ENCODE measurements at regions not wholly inside any gene's neighbourhood (a gene's known extent, or its start where the extent isn't known, plus 50 kb on each side); places are given as distances from the start of the nearest gene placed in this dataset.

DNA sequence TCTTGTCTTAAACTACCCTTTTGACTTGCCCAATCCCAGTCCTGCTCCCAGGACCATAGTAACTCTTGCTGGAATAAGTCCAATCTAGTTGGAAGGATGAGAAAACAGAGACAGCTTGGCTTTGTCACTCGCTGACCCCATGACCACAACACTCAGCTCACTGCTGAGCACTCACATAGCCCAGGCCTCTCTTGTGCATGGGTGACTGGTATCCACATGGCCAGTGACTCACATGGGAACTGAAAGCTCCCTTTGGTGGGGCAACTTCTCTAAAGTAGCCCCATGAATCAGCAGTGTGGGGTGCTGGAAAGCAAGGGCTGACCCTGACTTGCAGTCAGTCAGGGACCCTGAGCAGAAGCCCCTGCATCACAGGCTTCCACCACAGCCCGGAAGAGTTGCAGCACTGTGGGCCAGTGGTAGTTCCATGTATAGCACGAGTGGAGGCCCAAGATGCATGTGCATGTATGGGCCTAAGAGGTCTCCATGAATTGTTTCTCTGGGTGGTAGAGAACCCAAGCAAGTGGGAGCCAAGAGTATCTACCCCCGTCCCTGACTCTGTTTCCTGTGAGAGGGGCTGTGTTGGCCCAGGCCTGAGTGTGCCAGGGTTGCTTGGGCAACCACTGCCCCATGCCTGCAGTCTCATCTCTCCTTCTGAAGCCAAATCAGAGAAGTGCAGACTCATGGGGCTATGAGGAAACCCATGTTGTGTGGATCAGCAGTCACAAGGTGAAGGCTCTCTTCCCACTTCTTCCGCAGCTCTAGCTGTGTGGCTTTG is 62.1 kb upstream of the XCR1 start:
- TF ChIP-seq, protein P1, sequence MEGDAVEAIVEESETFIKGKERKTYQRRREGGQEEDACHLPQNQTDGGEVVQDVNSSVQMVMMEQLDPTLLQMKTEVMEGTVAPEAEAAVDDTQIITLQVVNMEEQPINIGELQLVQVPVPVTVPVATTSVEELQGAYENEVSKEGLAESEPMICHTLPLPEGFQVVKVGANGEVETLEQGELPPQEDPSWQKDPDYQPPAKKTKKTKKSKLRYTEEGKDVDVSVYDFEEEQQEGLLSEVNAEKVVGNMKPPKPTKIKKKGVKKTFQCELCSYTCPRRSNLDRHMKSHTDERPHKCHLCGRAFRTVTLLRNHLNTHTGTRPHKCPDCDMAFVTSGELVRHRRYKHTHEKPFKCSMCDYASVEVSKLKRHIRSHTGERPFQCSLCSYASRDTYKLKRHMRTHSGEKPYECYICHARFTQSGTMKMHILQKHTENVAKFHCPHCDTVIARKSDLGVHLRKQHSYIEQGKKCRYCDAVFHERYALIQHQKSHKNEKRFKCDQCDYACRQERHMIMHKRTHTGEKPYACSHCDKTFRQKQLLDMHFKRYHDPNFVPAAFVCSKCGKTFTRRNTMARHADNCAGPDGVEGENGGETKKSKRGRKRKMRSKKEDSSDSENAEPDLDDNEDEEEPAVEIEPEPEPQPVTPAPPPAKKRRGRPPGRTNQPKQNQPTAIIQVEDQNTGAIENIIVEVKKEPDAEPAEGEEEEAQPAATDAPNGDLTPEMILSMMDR (conservative IDR thresholded peaks at IDR 0.05; ENCODE audit: low read depth, low read length), result no peak
- no peak for TF ChIP-seq EZH2 (IDR thresholded peaks at IDR 0.05; ENCODE audit: borderline replicate concordance, low read depth, low read length, poor library complexity, severe bottlenecking)
